ENCODE measurements at regions not wholly inside any gene's neighbourhood (a gene's known extent, or its start where the extent isn't known, plus 50 kb on each side); places are given as distances from the start of the nearest gene placed in this dataset.

DNA sequence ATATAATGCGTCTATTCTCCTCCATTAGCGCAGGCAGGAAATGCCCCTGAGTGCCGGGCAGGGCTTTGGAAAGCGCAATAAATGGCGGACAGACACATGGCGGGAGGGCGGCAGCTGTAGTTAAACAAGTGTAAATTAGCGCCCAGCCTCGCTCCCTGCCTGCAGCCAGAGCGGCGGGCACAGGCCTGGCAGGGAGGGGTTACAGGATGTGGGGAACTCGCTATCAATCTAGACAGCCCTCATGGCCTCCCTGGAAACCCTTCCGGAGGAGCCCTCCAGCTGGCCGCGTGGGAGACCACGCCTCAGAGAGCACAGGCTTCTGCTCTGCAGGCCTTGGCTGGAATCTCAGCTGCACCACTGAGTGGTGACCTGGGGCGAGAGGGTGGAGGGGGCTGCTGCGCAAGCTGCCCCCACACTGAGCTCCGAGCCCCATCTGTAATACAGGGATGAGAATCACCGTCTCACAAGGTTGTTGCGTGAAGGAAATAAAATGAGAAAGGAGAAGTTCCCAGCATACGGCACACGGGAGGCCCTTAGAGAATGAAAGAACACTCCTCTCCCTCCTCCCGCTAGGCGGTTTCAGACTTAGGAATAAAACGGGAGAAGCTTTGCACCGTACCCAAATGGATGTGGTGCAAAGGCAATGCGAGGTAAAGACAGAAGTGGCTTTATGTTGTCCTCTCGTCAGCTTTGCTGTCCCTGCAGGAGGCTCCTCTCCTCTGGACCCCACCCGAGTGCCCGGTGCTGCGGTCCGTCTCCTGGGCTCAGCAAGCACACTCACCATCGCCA lies 167.2 kb upstream of the POU3F1 start:
- TF ChIP-seq, protein P1, sequence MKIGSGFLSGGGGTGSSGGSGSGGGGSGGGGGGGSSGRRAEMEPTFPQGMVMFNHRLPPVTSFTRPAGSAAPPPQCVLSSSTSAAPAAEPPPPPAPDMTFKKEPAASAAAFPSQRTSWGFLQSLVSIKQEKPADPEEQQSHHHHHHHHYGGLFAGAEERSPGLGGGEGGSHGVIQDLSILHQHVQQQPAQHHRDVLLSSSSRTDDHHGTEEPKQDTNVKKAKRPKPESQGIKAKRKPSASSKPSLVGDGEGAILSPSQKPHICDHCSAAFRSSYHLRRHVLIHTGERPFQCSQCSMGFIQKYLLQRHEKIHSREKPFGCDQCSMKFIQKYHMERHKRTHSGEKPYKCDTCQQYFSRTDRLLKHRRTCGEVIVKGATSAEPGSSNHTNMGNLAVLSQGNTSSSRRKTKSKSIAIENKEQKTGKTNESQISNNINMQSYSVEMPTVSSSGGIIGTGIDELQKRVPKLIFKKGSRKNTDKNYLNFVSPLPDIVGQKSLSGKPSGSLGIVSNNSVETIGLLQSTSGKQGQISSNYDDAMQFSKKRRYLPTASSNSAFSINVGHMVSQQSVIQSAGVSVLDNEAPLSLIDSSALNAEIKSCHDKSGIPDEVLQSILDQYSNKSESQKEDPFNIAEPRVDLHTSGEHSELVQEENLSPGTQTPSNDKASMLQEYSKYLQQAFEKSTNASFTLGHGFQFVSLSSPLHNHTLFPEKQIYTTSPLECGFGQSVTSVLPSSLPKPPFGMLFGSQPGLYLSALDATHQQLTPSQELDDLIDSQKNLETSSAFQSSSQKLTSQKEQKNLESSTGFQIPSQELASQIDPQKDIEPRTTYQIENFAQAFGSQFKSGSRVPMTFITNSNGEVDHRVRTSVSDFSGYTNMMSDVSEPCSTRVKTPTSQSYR (CRISPR knock-in tag; IDR thresholded peaks at IDR 0.05): no peak
- TF ChIP-seq ZBTB21 (CRISPR knock-in tag; IDR thresholded peaks at IDR 0.05; ENCODE audit: borderline replicate concordance): no peak

All from WTC11 (cell line).